ENCODE measurements at regions not wholly inside any gene's neighbourhood (a gene's known extent, or its start where the extent isn't known, plus 50 kb on each side); places are given as distances from the start of the nearest gene placed in this dataset.
"Not testable (repeated sequence)": the region's sequence is repeated elsewhere in the genome, so short reads cannot be mapped to it uniquely, and the experiment has no call there.

GRCh38 chr1:144140243-144140642 lies 168.5 kb upstream of the FAM72C start:
- DNase-seq (ENCODE audit: low read depth): not testable (repeated sequence)

DNA sequence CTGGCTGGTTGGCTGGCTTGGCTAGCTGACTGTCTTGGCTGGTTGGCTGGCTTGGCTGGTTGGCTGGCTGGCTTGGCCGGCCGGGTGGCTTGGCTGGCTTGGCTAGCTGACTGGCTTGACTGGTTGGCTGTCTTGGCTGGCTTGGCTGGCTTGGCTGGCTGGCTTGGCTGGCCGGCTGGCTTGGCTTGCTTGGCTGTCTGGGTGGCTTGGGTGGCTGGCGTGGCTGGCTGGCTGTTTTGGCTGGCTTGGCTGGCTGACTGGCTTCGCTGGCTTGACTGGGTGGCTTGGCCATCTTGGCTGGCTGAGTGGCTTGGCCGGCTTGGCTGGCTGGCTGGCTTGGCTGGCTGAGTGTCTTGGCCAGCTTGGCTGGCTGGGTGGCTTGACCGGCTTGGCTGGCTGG lies 133.2 kb upstream of the FAM72C start:
- not testable (repeated sequence) for DNase-seq (ENCODE audit: low read depth)

DNA sequence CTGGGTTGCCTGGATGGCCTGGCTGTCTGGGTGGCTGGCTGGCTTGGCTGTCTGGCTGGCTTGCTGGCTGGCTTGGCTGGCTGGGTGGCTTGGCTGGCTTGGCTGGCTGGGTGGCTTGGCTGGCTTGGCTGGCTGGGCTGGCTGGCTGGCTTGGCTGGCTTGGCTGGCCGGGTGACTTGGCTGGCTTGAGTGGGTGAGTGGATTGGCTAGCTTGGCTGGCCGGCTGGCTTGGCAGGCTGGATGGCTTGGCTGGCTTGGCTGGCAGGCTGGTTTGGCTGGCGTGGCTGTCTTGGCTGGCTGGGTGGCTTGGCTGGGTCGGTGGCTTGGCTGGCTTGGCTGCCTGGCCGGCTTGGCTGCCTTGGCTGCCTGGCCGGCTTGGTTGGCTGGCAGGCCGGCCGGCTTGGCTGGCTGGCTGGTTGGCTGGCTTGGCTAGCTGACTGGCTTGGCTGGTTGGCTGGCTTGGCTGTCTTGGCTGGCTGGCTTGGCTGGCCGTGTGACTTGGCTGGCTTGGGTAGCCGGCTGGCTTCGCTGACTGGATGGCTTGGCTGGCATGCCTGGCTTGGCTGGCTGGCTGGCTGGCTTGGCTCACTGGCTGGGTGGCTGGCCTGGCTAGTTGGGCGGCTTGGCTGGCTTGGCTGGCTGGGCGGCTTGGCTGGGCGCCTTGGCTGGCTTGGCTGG lies 132.4 kb upstream of the FAM72C start:
- not testable (repeated sequence) for DNase-seq (ENCODE audit: low read depth)

DNA sequence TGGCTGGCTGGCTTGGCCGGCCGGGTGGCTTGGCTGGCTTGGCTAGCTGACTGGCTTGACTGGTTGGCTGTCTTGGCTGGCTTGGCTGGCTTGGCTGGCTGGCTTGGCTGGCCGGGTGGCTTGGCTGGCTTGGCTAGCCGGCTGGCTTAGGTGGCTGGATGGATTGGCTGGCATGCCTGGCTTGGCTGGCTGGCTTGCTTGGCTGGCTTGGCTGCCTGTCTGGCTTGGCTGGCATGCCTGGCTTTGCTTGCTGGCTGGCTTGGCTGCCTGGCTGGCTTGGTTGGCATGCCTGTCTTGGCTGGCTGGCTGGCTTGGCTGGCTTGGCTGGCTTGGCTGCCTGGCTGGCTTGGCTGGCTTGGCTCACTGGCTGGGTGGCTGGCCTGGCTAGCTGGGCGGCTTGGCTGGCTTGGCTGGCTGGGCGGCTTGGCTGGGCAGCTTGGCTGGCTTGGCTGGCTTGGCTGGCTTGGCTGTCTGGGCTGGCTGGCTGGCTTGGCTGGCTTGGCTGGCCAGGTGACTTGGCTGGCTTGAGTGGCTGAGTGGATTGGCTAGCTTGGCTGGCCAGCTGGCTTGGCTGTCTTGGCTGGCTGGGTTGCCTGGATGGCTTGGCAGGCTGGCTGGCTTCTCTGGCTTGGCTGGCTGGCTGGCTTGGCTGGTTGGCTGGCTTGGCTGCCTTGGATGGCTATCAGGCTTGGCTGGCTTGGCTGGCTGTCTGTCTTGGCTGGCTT lies 131.5 kb upstream of the FAM72C start:
- not testable (repeated sequence) for DNase-seq (ENCODE audit: low read depth)

- not testable (repeated sequence) for DNase-seq (ENCODE audit: low read depth)
Observed at GRCh38 chr1:144102046-144102745, 130.4 kb upstream of the FAM72C start.

DNA sequence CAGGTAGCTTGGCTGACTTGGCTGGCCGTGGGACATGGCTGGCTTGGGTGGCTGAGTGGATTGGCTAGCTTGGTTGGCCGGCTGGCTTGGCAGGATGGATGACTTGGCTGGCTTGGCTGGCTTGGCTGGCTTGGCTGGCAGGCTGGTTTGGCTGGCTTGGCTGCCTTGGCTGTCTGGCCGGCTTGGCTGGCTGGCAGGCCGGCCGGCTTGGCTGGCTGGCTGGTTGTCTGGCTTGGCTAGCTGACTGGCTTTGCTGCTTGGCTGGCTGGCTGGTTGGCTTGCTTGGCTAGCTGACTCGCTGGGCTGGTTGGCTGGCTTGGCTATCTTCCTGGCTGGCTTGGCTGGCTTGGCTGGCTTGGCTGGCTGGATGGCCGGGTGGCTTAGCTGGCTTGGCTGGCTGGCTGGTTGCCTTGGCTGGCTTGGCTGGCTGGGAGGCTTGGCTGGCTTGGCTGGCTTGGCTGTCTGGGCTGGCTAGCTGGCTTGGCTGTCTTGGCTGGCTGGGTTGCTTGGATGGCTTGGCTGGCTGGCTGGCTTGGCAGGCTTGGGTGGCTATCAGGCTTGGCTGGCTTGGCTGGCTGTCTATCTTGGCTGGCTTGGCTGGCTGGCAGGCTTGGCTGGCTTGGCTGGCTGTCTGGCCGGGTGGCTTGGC lies 129.7 kb upstream of the FAM72C start:
- no peak for DNase-seq (ENCODE audit: low read depth)

GRCh38 chr1:144077167-144077841 lies 105.5 kb upstream of the FAM72C start:
- DNase-seq (ENCODE audit: low read depth): not testable (repeated sequence)

- DNase-seq (ENCODE audit: low read depth): not testable (repeated sequence)
Observed at GRCh38 chr1:144076646-144077045, 104.9 kb upstream of the FAM72C start.

- not testable (repeated sequence) for DNase-seq (ENCODE audit: low read depth)
Observed at GRCh38 chr1:144070394-144071053, 98.7 kb upstream of the FAM72C start.

DNA sequence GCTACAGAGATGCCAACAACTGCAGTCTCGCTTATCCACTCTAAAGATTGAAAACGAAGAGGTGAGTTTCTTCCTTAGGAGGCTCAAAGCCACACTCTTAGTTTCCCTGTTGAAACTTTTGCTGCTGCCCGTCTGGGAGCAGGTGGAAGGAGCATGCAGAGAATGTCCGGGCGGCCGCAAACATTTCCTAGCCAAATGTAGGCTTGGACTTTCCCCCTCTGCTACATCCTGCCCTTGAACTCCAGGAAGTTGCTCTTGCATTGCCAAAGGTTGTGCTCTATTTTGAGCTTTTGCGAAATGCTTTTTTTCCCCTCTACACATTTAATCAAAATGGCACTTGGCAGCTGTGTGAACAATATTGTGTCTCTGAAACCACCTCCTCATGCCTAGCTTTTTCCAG lies 95.3 kb upstream of the FAM72C start:
- not testable (repeated sequence) for DNase-seq (ENCODE audit: low read depth)

- DNase-seq (ENCODE audit: low read depth): not testable (repeated sequence)
Observed at GRCh38 chr1:144066071-144066813, 94.5 kb upstream of the FAM72C start.

DNA sequence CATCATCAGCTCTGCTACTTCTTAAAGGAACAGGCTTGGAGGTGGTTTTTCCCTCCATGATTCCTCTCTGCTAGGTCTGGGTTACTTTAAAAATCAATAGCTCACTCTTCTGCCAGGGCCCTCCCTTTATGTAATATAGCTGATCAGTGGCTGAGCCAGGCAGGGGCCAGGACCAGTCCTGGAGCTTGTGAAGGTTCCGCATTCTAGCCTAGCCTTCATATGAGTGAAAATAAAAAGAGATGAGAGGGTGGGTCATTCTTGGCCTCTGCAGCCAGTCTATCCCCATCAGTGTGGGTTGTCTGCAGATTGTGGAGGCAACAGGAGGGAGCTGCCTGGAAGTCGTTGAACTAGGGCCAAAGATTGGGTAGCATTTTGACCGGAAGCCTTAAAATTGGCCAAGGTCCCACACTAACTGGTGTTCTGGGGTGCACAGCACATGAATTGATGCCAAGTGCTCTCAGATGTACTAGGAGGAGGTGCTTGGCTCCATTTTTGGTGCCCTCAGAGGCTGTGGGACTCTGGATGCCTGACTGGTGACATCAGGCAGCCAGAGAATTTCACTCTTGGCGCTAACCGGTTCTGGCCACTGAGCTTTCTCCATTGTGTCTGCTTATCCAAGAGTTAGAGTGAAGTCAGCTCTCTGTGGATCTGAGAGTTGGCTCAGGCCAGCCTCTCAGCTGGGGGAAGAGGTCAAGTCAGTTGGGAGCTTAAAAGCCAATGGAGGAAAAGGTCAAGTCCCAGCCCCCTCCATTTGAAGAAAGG lies 93.7 kb upstream of the FAM72C start:
- not testable (repeated sequence) for DNase-seq (ENCODE audit: low read depth)

GRCh38 chr1:144049365-144049764 lies 77.6 kb upstream of the FAM72C start:
- DNase-seq (ENCODE audit: low read depth): not testable (repeated sequence)

GRCh38 chr1:144046645-144047044 lies 74.9 kb upstream of the FAM72C start:
- not testable (repeated sequence) for DNase-seq (ENCODE audit: low read depth)

DNA sequence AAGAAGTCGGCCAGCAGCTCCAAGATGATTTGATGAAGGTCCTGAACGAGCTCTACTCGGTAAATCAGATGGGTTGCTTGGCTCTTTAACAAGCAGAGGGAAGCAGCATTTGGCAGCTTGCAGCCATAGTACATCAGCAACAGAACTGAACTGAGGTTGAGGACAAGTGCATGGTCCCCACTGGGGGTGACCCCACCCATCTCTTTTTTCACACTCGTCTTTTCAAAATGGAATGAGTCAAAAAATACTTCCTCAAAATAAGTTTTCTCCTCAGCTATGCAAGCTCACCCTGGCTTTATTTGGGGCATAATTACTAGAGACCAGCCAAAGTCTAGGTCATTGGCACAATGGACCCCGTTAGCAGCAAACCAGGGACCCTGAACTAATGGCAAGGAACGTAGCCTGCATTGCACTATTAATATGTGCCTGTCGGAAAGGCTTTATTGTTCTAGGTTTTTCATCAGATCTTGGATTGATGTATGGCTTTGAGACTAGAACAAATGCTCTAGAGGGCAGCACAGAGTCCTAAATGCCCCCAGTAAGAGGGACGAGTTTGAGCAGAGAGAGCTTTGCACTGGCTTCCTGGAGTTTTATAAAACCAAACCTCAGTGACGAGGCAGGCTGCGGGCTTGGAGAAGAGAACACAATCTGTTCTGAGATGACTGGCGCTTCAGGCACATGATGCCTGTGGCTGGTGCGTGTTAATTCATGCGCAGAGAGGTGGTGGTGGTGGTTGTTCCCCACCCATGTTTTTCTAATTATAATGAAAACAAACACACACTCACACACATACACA lies 74.2 kb upstream of the FAM72C start:
- peak; percentile 9 for DNase-seq (ENCODE audit: low read depth)

- not testable (repeated sequence) for DNase-seq (ENCODE audit: low read depth)
Observed at GRCh38 chr1:144042251-144042650, 70.5 kb upstream of the FAM72C start.

GRCh38 chr1:144040293-144040692 lies 68.5 kb upstream of the FAM72C start:
- not testable (repeated sequence) for DNase-seq (ENCODE audit: low read depth)

DNA sequence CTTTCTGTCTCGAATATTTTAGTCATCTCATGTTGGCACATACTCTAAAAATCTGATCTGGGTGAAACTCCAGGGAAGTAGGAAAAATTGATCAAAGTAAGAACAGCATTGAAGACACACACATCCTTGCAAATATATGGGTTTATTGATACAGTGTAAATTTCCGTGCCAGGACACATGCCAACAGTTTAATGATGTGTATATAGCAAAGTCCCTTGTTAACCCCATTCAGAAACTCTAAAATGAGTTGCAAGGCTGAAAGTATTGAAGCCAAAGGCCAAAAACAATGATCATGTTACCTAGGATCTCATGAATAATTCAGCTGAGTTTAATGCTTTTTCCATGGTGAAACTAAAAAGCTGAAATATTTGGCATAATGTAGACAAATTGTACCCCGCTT lies 62.3 kb upstream of the FAM72C start:
- DNase-seq (ENCODE audit: low read depth): not testable (repeated sequence)

- not testable (repeated sequence) for DNase-seq (ENCODE audit: low read depth)
Observed at GRCh38 chr1:144031550-144031949, 59.8 kb upstream of the FAM72C start.

Data from fibroblast of the conjunctiva (primary cell).